Esophagus (tissue), 2 donors: ENCODE measurements at regions not wholly inside any gene's neighbourhood (a gene's known extent, or its start where the extent isn't known, plus 50 kb on each side); places are given as distances from the start of the nearest gene placed in this dataset.

Experiments
- H3K27ac ChIP-seq, 2 donors: one replicate each; pipeline ENCODE4 v1.5.1; 2013; ENCODE audit warnings: low read depth in 2 of 2, mild to moderate bottlenecking in 2 of 2, inconsistent platforms in 1 of 2, low read length in 1 of 2, moderate library complexity in 1 of 2
- H3K27me3 ChIP-seq, 2 donors: one replicate each; pipeline ENCODE4 v1.6.1; 2013; ENCODE audit warnings: low read length in 2 of 2, control low read depth in 1 of 2, mild to moderate bottlenecking in 1 of 2; ENCODE audit not compliant: insufficient read depth in 2 of 2, control insufficient read depth in 1 of 2
- H3K36me3 ChIP-seq, 2 donors: one replicate each; pipeline ENCODE4 v1.6.1; 2013; ENCODE audit warnings: low read length in 1 of 2; ENCODE audit not compliant: control insufficient read depth in 2 of 2, insufficient read depth in 2 of 2
- H3K4me1 ChIP-seq, 2 donors: one replicate each; pipeline ENCODE4 v1.6.1; 2013; ENCODE audit warnings: low read length in 1 of 2; ENCODE audit not compliant: control insufficient read depth in 2 of 2, insufficient read depth in 2 of 2
- H3K4me3 ChIP-seq, 2 donors: one replicate each; pipeline ENCODE4 v1.5.1; 2013; ENCODE audit warnings: low read length in 2 of 2, mild to moderate bottlenecking in 2 of 2, low read depth in 1 of 2, moderate library complexity in 1 of 2
- H3K9me3 ChIP-seq, 2 donors: one replicate each; pipeline ENCODE4 v1.6.1; 2013; ENCODE audit warnings: mild to moderate bottlenecking in 2 of 2, low read depth in 1 of 2, low read length in 1 of 2, moderate library complexity in 1 of 2; ENCODE audit not compliant: control insufficient read depth in 2 of 2, insufficient read depth in 1 of 2
- WGBS, 2 donors: extraction: QIAGEN DNeasy Blood & Tissue Kit; methylation state at CpG; one replicate each; pipeline ENCODE4 v1.1.7; 2013; 5-methylcytosine and 5-hydroxymethylcytosine counted together
- donor health status: healthy with polysubstance abuse.
- donor health status: Bipolar disorder and iron deficiency.

GRCh38 chrY:15648198-15648597 is 1123.9 kb downstream of the NLGN4Y start:
- Histone ChIP-seq H3K27ac (no peak overlapping the region), H3K4me3 (no peak overlapping the region), H3K36me3 (no peaks in the 10 kb centered on the region), H3K4me1 (no peaks in the 10 kb centered on the region), H3K27me3 (no peaks in the 10 kb centered on the region), H3K9me3 (no peaks in the 10 kb centered on the region)

- Histone ChIP-seq H3K4me3 (no peak overlapping the region), H3K27ac (no peak overlapping the region), H3K9me3 (no peaks in the 10 kb centered on the region), H3K27me3 (no peaks in the 10 kb centered on the region), H3K4me1 (no peaks in the 10 kb centered on the region), H3K36me3 (no peaks in the 10 kb centered on the region)
- 61 to 63% methylated on average over 2 of the region's 2 CpGs for WGBS, 2 donors
These were observed 1125.7 kb downstream of the NLGN4Y start for GRCh38 chrY:15650056-15650455.

GRCh38 chrY:15688531-15688930 is 1164.2 kb downstream of the NLGN4Y start:
- Histone ChIP-seq H3K27me3 (no peaks in the 10 kb centered on the region), H3K4me1 (no peaks in the 10 kb centered on the region), H3K9me3 (no peaks in the 10 kb centered on the region), H3K36me3 (no peaks in the 10 kb centered on the region), H3K27ac (no peak overlapping the region), H3K4me3 (no peak overlapping the region)
- 60% methylated on average over 1 of the region's 1 CpG for WGBS, 2 donors

GRCh38 chrY:15689994-15690393 is 1165.7 kb downstream of the NLGN4Y start:
- Histone ChIP-seq H3K36me3 (no peaks in the 10 kb centered on the region), H3K4me1 (no peaks in the 10 kb centered on the region), H3K27me3 (no peaks in the 10 kb centered on the region), H3K9me3 (no peaks in the 10 kb centered on the region), H3K27ac (no peak overlapping the region), H3K4me3 (no peak overlapping the region)
- 75 to 85% methylated on average over 1 of the region's 1 CpG for WGBS, 2 donors

GRCh38 chrY:15702131-15702530 is 1177.8 kb downstream of the NLGN4Y start:
- Histone ChIP-seq H3K9me3 (no peaks in the 10 kb centered on the region), H3K4me1 (no peaks in the 10 kb centered on the region), H3K4me3 (no peak overlapping the region), H3K36me3 (no peaks in the 10 kb centered on the region), H3K27ac (no peak overlapping the region), H3K27me3 (no peaks in the 10 kb centered on the region)
- 60 to 82% methylated on average over 1 of the region's 1 CpG for WGBS, 2 donors

- Histone ChIP-seq H3K9me3 (no peaks in the 10 kb centered on the region), H3K36me3 (no peaks in the 10 kb centered on the region), H3K27ac (no peak overlapping the region), H3K27me3 (no peaks in the 10 kb centered on the region), H3K4me3 (no peak overlapping the region), H3K4me1 (no peaks in the 10 kb centered on the region)
- WGBS, 2 donors, result 46 to 85% methylated on average over 2 to 5 of the region's 5 CpGs
These were observed 1180.6 kb downstream of the NLGN4Y start for GRCh38 chrY:15704906-15705305.

GRCh38 chrY:15749533-15750433 is 1225.5 kb downstream of the NLGN4Y start:
- Histone ChIP-seq H3K4me3 (no peak overlapping the region), H3K36me3 (no peaks in the 10 kb centered on the region), H3K9me3 (no peaks in the 10 kb centered on the region), H3K27ac (peak overlapping the region in 1 of 2 donors; percentile 52), H3K27me3 (no peaks in the 10 kb centered on the region), H3K4me1 (no peaks in the 10 kb centered on the region)
- 35 to 75% methylated on average over 3 to 5 of the region's 5 CpGs for WGBS, 2 donors

- H3K4me3 ChIP-seq, result no peak overlapping the region
- H3K27me3 ChIP-seq, result no peaks in the 10 kb centered on the region
- no peak overlapping the region for H3K27ac ChIP-seq
- no peaks in the 10 kb centered on the region for H3K36me3 ChIP-seq
- 77 to 80% methylated on average over 1 to 2 of the region's 2 CpGs for WGBS, 2 donors
- no peaks in the 10 kb centered on the region for H3K9me3 ChIP-seq
- no peaks in the 10 kb centered on the region for H3K4me1 ChIP-seq
These were observed 1226.7 kb downstream of the NLGN4Y start for GRCh38 chrY:15751001-15751400.

GRCh38 chrY:15756266-15756665 is 1231.9 kb downstream of the NLGN4Y start:
- Histone ChIP-seq H3K27me3 (no peaks in the 10 kb centered on the region), H3K36me3 (no peaks in the 10 kb centered on the region), H3K27ac (no peak overlapping the region), H3K4me1 (no peaks in the 10 kb centered on the region), H3K4me3 (no peak overlapping the region), H3K9me3 (no peaks in the 10 kb centered on the region)
- 67 to 79% methylated on average over 1 to 5 of the region's 5 CpGs for WGBS, 2 donors

GRCh38 chrY:15773579-15773978 is 1249.2 kb downstream of the NLGN4Y start:
- WGBS, 2 donors, result 0 to 55% methylated on average over 2 to 3 of the region's 3 CpGs

More at GRCh38 chrY:15773579-15773978, 1249.2 kb downstream of the NLGN4Y start:
- Histone ChIP-seq H3K27me3 (no peaks in the 10 kb centered on the region), H3K36me3 (no peaks in the 10 kb centered on the region), H3K9me3 (no peaks in the 10 kb centered on the region), H3K4me1 (no peaks in the 10 kb centered on the region), H3K27ac (no peak overlapping the region), H3K4me3 (no peak overlapping the region)
